Esophagus squamous epithelium (tissue), 4 donors: ENCODE measurements at regions not wholly inside any gene's neighbourhood (a gene's known extent, or its start where the extent isn't known, plus 50 kb on each side); places are given as distances from the start of the nearest gene placed in this dataset.

Experiments used
- POLR2A ChIP-seq, 4 donors: fragments of 450-650 bp; IDR thresholded peaks; one replicate each; pipeline ENCODE4 v1.6.1; 2017; ENCODE audit warnings: antibody characterized with exemption in 4 of 4, mild to moderate bottlenecking in 4 of 4, moderate library complexity in 3 of 4
- TF ChIP-seq, protein P1 (sequence below), 6 experiments: fragments of 450-650 bp in 4 of 6; fragments of 200-600 bp in 2 of 6; sonication (generic) in 2 of 6; IDR thresholded peaks; one replicate each; pipeline ENCODE4 v1.5.1; 2016 to 2019; ENCODE audit warnings: antibody characterized with exemption in 6 of 6, mild to moderate bottlenecking in 4 of 6, moderate library complexity in 4 of 6

DNA sequence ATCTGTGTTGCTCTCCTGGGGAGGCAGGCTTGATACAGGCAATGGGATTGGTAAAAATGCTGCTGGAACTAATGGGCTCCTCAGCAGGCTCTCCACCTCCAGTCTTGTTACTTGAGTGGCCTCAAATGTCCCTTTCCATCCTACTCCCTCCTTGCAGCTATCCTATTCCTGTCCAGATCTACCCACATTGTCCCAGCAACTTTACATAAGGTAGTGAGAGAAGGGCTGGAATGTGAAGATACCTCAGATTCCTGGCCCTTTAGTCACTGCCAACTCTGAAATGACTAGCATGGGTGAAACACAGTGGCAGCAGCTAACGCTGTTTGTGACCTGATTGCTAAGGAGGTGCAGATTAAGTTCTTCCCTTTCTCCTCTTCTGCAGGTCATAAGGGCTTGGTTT, 210.1 kb upstream of the HS3ST4 start:
- TF ChIP-seq, protein P1, sequence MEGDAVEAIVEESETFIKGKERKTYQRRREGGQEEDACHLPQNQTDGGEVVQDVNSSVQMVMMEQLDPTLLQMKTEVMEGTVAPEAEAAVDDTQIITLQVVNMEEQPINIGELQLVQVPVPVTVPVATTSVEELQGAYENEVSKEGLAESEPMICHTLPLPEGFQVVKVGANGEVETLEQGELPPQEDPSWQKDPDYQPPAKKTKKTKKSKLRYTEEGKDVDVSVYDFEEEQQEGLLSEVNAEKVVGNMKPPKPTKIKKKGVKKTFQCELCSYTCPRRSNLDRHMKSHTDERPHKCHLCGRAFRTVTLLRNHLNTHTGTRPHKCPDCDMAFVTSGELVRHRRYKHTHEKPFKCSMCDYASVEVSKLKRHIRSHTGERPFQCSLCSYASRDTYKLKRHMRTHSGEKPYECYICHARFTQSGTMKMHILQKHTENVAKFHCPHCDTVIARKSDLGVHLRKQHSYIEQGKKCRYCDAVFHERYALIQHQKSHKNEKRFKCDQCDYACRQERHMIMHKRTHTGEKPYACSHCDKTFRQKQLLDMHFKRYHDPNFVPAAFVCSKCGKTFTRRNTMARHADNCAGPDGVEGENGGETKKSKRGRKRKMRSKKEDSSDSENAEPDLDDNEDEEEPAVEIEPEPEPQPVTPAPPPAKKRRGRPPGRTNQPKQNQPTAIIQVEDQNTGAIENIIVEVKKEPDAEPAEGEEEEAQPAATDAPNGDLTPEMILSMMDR (IDR thresholded peaks at IDR 0.05): no peak
- TF ChIP-seq POLR2A (IDR thresholded peaks at IDR 0.05): no peak
